H9 (cell line): ENCODE measurements at regions not wholly inside any gene's neighbourhood (a gene's known extent, or its start where the extent isn't known, plus 50 kb on each side); places are given as distances from the start of the nearest gene placed in this dataset.

ENCODE experiments used
- DNase-seq: peaks from one replicate; pipeline ENCODE4 v3.0.0-alpha.2; 2017
- H2AFZ ChIP-seq: one replicate; pipeline ENCODE4 v1.6.1; 2013; ENCODE audit warnings: mild to moderate bottlenecking, low read length, control low read depth, moderate library complexity
- H2AK5ac ChIP-seq: 2 replicates; pipeline ENCODE4 v1.6.1; 2013; ENCODE audit warnings: low read length, control low read depth, mixed read lengths; ENCODE audit not compliant: insufficient read length
- H2BK120ac ChIP-seq: one replicate; pipeline ENCODE4 v1.6.1; 2013; ENCODE audit warnings: low read depth, mild to moderate bottlenecking, low read length, control low read depth, inconsistent platforms; ENCODE audit not compliant: poor library complexity, severe bottlenecking
- H2BK12ac ChIP-seq: 2 replicates; pipeline ENCODE4 v1.6.1; 2013; ENCODE audit warnings: low read length, control low read depth, mixed read lengths, low read depth; ENCODE audit not compliant: insufficient read length
- H2BK15ac ChIP-seq: 2 replicates; pipeline ENCODE4 v1.6.1; 2013; ENCODE audit warnings: low read depth, low read length, control low read depth
- H2BK20ac ChIP-seq: one replicate; pipeline ENCODE4 v1.6.1; 2013; ENCODE audit warnings: low read depth, mild to moderate bottlenecking, low read length, control low read depth, inconsistent platforms; ENCODE audit not compliant: poor library complexity, severe bottlenecking
- H2BK5ac ChIP-seq: 2 replicates; pipeline ENCODE4 v1.6.1; 2013; ENCODE audit warnings: low read length, control low read depth, mixed read lengths; ENCODE audit not compliant: insufficient read length
- H3K14ac ChIP-seq: 2 replicates; pipeline ENCODE4 v1.6.1; 2013; ENCODE audit warnings: low read length, control low read depth; ENCODE audit not compliant: insufficient read depth
- H3K18ac ChIP-seq: 2 replicates; pipeline ENCODE4 v1.6.1; 2013; ENCODE audit warnings: low read depth, mild to moderate bottlenecking, mixed read lengths, low read length, control low read depth; ENCODE audit not compliant: insufficient read length
- H3K23ac ChIP-seq: 2 replicates; pipeline ENCODE4 v1.6.1; 2013; ENCODE audit warnings: low read length, control low read depth, mixed read lengths, low read depth; ENCODE audit not compliant: insufficient read length
- H3K23me2 ChIP-seq: 2 replicates; pipeline ENCODE4 v1.6.1; 2013; ENCODE audit warnings: low read depth, mild to moderate bottlenecking, mixed read lengths, low read length, control low read depth; ENCODE audit not compliant: insufficient read length, poor library complexity, severe bottlenecking
- H3K27ac ChIP-seq: 2 replicates; pipeline ENCODE4 v1.5.1; 2013; ENCODE audit warnings: low read length, control low read depth, mixed read lengths, low read depth; ENCODE audit not compliant: insufficient read length
- H3K27me3 ChIP-seq: 2 replicates; pipeline ENCODE4 v1.6.1; 2013; ENCODE audit warnings: low read length, control low read depth, inconsistent platforms; ENCODE audit not compliant: insufficient read depth
- H3K4ac ChIP-seq: 2 replicates; pipeline ENCODE4 v1.6.1; 2013; ENCODE audit warnings: low read depth, mild to moderate bottlenecking, control low read depth, inconsistent platforms, low read length, moderate library complexity
- H3K4me1 ChIP-seq: 2 replicates; pipeline ENCODE4 v1.6.1; 2013; ENCODE audit warnings: low read length, control low read depth, inconsistent platforms; ENCODE audit not compliant: insufficient read depth
- H3K4me2 ChIP-seq: 2 replicates; pipeline ENCODE4 v1.6.1; 2013; ENCODE audit warnings: low read length, control low read depth, mixed read lengths; ENCODE audit not compliant: insufficient read length, insufficient read depth
- H3K56ac ChIP-seq: 2 replicates; pipeline ENCODE4 v1.6.1; 2013; ENCODE audit warnings: low read depth, mild to moderate bottlenecking, mixed read lengths, low read length, control low read depth; ENCODE audit not compliant: insufficient read length
- H3K79me1 ChIP-seq: 2 replicates; pipeline ENCODE4 v1.6.1; 2013; ENCODE audit warnings: low read depth, mild to moderate bottlenecking, moderate library complexity, low read length, control low read depth, inconsistent platforms; ENCODE audit not compliant: insufficient read depth, poor library complexity, severe bottlenecking
- H3K79me2 ChIP-seq: 2 replicates; pipeline ENCODE4 v1.6.1; 2013; ENCODE audit warnings: low read length, control low read depth, inconsistent platforms; ENCODE audit not compliant: insufficient read depth
- H3K9ac ChIP-seq: 2 replicates; pipeline ENCODE4 v1.6.1; 2013; ENCODE audit warnings: low read length, control low read depth, mixed read lengths; ENCODE audit not compliant: insufficient read length; ENCODE audit errors: extremely low read depth
- H3K9me3 ChIP-seq: one replicate; pipeline ENCODE4 v1.6.1; 2013; ENCODE audit warnings: low read depth, low read length, inconsistent platforms; ENCODE audit not compliant: control insufficient read depth
- H3T11ph ChIP-seq: one replicate; pipeline ENCODE4 v1.6.1; 2013; ENCODE audit warnings: mild to moderate bottlenecking, low read length, control low read depth, inconsistent platforms
- H4K20me1 ChIP-seq: one replicate; pipeline ENCODE4 v1.6.1; 2013; ENCODE audit not compliant: control insufficient read depth, insufficient read length, insufficient read depth
- H4K5ac ChIP-seq: 2 replicates; pipeline ENCODE4 v1.6.1; 2013; ENCODE audit warnings: low read depth, mild to moderate bottlenecking, mixed read lengths, low read length, control low read depth; ENCODE audit not compliant: insufficient read length
- H4K8ac ChIP-seq: replicated peaks from 2 replicates; pipeline ENCODE4 v1.6.1; 2013; ENCODE audit warnings: low read length, control low read depth, mixed read lengths, low read depth; ENCODE audit not compliant: insufficient read length
- H4K91ac ChIP-seq: 2 replicates; pipeline ENCODE4 v1.6.1; 2013; ENCODE audit warnings: low read depth, mild to moderate bottlenecking, moderate library complexity, mixed read lengths, low read length, control low read depth; ENCODE audit not compliant: insufficient read length
- H3K27ac Mint-ChIP-seq, 3 experiments: 2 replicates in 2 of 3; 3 replicates in 1 of 3; pipeline ENCODE4 v1.8.0; 2020 to 2021; ENCODE audit warnings: mixed read lengths in 3 of 3, mild to moderate bottlenecking in 1 of 3, moderate library complexity in 1 of 3
- H3K27me3 Mint-ChIP-seq: 2 replicates; pipeline ENCODE4 v1.8.0; 2021; ENCODE audit warnings: low read depth, mild to moderate bottlenecking, moderate library complexity, mixed read lengths
- H3K36me3 Mint-ChIP-seq, 3 experiments: 2 replicates in 2 of 3; 3 replicates in 1 of 3; pipeline ENCODE4 v1.8.0; 2020 to 2021; ENCODE audit warnings: low read depth in 3 of 3, mixed read lengths in 3 of 3; ENCODE audit not compliant: insufficient read depth in 1 of 3
- H3K4me1 Mint-ChIP-seq, 2 experiments: 2 replicates each; pipeline ENCODE4 v1.8.0; 2020; ENCODE audit warnings: mixed read lengths in 2 of 2
- H3K4me3 Mint-ChIP-seq, 2 experiments: 2 replicates in 1 of 2; 3 replicates in 1 of 2; pipeline ENCODE4 v1.8.0; 2020 to 2021; ENCODE audit warnings: mild to moderate bottlenecking in 2 of 2, mixed read lengths in 2 of 2, moderate library complexity in 1 of 2
- H3K9me3 Mint-ChIP-seq, 2 experiments: 2 replicates in 1 of 2; 3 replicates in 1 of 2; pipeline ENCODE4 v1.8.0; 2020; ENCODE audit warnings: mild to moderate bottlenecking in 2 of 2, mixed read lengths in 2 of 2, moderate library complexity in 1 of 2
- WGBS: extraction: QIAGEN DNeasy Blood & Tissue Kit; methylation state at CpG from one replicate; pipeline ENCODE4 v1.1.7; 2013; ENCODE audit warnings: missing lambda C conversion rate, low lambda C conversion rate, mixed read lengths; ENCODE audit not compliant: insufficient read length; ENCODE audit errors: extremely low coverage; 5-methylcytosine and 5-hydroxymethylcytosine counted together
- TF ChIP-seq, protein P1 (sequence below): fragments of 200-600 bp; sonication (generic); conservative IDR thresholded peaks from 3 replicates; pipeline ENCODE4 v1.8.0; 2021; ENCODE audit warnings: antibody characterized with exemption, mild to moderate bottlenecking

DNA sequence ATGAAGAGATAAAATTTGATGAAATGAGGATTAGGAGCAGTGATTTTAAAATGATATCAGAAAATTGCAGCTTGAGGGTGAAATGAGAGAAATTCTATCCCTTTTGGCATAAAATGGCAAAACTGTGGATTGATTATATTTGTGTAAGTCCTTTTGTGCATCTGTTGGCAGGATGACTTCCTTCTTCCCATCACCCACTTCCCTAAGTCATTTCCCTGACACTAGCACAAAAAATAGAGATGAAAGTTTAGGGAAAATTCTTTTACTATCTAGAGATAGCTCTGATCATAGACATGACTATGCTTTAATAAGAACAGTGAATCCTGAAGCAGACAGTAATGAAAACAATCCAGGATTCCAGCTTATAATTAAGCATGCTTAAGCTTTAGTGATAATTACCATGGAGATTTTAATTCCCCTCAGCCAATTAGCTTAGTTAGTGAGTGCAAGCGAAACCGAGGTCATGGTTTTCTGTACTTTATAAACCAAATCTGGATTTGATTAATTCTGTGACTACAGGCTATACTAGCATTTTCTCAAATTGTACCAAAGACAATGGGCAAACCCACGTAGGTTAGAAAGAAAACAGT is 163.6 kb upstream of the TARS1 start:
- Mint-ChIP-seq H3K36me3 (no peaks in the 10 kb centered on the region), H3K27me3 (no peaks in the 10 kb centered on the region), H3K4me3 (no peak overlapping the region), H3K27ac (no peak overlapping the region), H3K9me3 (no peaks in the 10 kb centered on the region; a peak in 1 of 5 replicates), H3K4me1 (no peaks in the 10 kb centered on the region)
- WGBS = no CpG with 5 or more reads among the region's 3 CpGs
- no peak overlapping the region for H3K4ac ChIP-seq
- H4K5ac ChIP-seq = no peak overlapping the region
- no peak overlapping the region for H2AK5ac ChIP-seq
- no peaks in the 10 kb centered on the region for H4K20me1 ChIP-seq
- no peak overlapping the region for H3K18ac ChIP-seq
- H3K79me2 ChIP-seq = no peaks in the 10 kb centered on the region
- H2BK5ac ChIP-seq = no peak overlapping the region
- H3K9ac ChIP-seq = no peak overlapping the region
- no peak overlapping the region for H2BK120ac ChIP-seq
- no peak overlapping the region for H2BK15ac ChIP-seq
- H2AFZ ChIP-seq = no peak overlapping the region
- H3K27ac ChIP-seq = no peak overlapping the region
- no peaks in the 10 kb centered on the region for H3K23me2 ChIP-seq
- no peak for DNase-seq
- no peak overlapping the region for H3K14ac ChIP-seq
- no peak overlapping the region for H4K8ac ChIP-seq
- H3K79me1 ChIP-seq = no peaks in the 10 kb centered on the region
- no peak overlapping the region for H3T11ph ChIP-seq
- H2BK12ac ChIP-seq = no peak overlapping the region
- H2BK20ac ChIP-seq = no peak overlapping the region
- H3K4me1 ChIP-seq = no peaks in the 10 kb centered on the region
- no peak overlapping the region for H3K56ac ChIP-seq
- no peak overlapping the region for H3K4me2 ChIP-seq
- no peaks in the 10 kb centered on the region for H3K27me3 ChIP-seq
- no peak overlapping the region for H4K91ac ChIP-seq
- H3K23ac ChIP-seq = no peak overlapping the region
- TF ChIP-seq, protein P1, sequence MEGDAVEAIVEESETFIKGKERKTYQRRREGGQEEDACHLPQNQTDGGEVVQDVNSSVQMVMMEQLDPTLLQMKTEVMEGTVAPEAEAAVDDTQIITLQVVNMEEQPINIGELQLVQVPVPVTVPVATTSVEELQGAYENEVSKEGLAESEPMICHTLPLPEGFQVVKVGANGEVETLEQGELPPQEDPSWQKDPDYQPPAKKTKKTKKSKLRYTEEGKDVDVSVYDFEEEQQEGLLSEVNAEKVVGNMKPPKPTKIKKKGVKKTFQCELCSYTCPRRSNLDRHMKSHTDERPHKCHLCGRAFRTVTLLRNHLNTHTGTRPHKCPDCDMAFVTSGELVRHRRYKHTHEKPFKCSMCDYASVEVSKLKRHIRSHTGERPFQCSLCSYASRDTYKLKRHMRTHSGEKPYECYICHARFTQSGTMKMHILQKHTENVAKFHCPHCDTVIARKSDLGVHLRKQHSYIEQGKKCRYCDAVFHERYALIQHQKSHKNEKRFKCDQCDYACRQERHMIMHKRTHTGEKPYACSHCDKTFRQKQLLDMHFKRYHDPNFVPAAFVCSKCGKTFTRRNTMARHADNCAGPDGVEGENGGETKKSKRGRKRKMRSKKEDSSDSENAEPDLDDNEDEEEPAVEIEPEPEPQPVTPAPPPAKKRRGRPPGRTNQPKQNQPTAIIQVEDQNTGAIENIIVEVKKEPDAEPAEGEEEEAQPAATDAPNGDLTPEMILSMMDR = no peak
- H3K9me3 ChIP-seq = no peaks in the 10 kb centered on the region
